Neural progenitor cell (in vitro differentiated cells): ENCODE measurements at regions not wholly inside any gene's neighbourhood (a gene's known extent, or its start where the extent isn't known, plus 50 kb on each side); places are given as distances from the start of the nearest gene placed in this dataset.
"Not testable (repeated sequence)": the region's sequence is repeated elsewhere in the genome, so short reads cannot be mapped to it uniquely, and the experiment has no call there.

Experiments used
- DNase-seq: peaks from one replicate; pipeline ENCODE4 v3.0.0-alpha.2; 2016; ENCODE audit warnings: low spot score
- H2AFZ ChIP-seq: fragments of 200-600 bp; sonication (generic); replicated peaks from 2 replicates; pipeline ENCODE4 v1.6.1; 2016; ENCODE audit warnings: antibody characterized with exemption
- H3F3A ChIP-seq: fragments of 200-600 bp; sonication (generic); 2 replicates; pipeline ENCODE4 v1.6.1; 2016; ENCODE audit warnings: antibody characterized with exemption, low read depth
- H3K27ac ChIP-seq: fragments of 200-600 bp; sonication (generic); 2 replicates; pipeline ENCODE4 v1.5.1; 2016; ENCODE audit warnings: mild to moderate bottlenecking
- H3K27me3 ChIP-seq: fragments of 200-600 bp; sonication (generic); 2 replicates; pipeline ENCODE4 v1.6.1; 2016; ENCODE audit warnings: mild to moderate bottlenecking, moderate library complexity
- H3K36me3 ChIP-seq: fragments of 200-600 bp; sonication (generic); 2 replicates; pipeline ENCODE4 v1.5.1; 2016
- H3K4me1 ChIP-seq: fragments of 200-600 bp; sonication (generic); 2 replicates; pipeline ENCODE4 v1.6.1; 2016; ENCODE audit warnings: mixed run types
- H3K4me2 ChIP-seq: fragments of 200-600 bp; sonication (generic); 2 replicates; pipeline ENCODE4 v1.6.1; 2016
- H3K4me3 ChIP-seq: fragments of 200-600 bp; sonication (generic); 2 replicates; pipeline ENCODE4 v1.5.1; 2016
- H3K79me2 ChIP-seq: fragments of 200-600 bp; sonication (generic); 2 replicates; pipeline ENCODE4 v1.6.1; 2016; ENCODE audit warnings: low read depth
- H3K9ac ChIP-seq: fragments of 200-600 bp; sonication (generic); 2 replicates; pipeline ENCODE4 v1.6.1; 2016
- H3K9me3 ChIP-seq: fragments of 200-600 bp; sonication (generic); 2 replicates; pipeline ENCODE4 v1.5.1; 2016; ENCODE audit warnings: low read depth
- H4K20me1 ChIP-seq: fragments of 200-600 bp; sonication (generic); 2 replicates; pipeline ENCODE4 v1.6.1; 2016; ENCODE audit warnings: low read depth
- H3K27ac Mint-ChIP-seq: 3 replicates; pipeline ENCODE4 v1.8.0; 2021; ENCODE audit warnings: mixed read lengths
- H3K27me3 Mint-ChIP-seq: 2 replicates; pipeline ENCODE4 v1.8.0; 2022; ENCODE audit warnings: low read depth, mild to moderate bottlenecking, inconsistent platforms, moderate library complexity, mixed read lengths; ENCODE audit not compliant: insufficient read depth
- H3K36me3 Mint-ChIP-seq: 3 replicates; pipeline ENCODE4 v1.8.0; 2021; ENCODE audit warnings: mixed read lengths
- H3K4me1 Mint-ChIP-seq: 3 replicates; pipeline ENCODE4 v1.8.0; 2021; ENCODE audit warnings: mixed read lengths
- H3K4me3 Mint-ChIP-seq: 3 replicates; pipeline ENCODE4 v1.8.0; 2021; ENCODE audit warnings: mild to moderate bottlenecking, moderate library complexity, mixed read lengths
- H3K9me3 Mint-ChIP-seq: 3 replicates; pipeline ENCODE4 v1.8.0; 2020; ENCODE audit warnings: mixed read lengths
- EZH2 ChIP-seq: fragments of 200-600 bp; sonication (generic); IDR thresholded peaks from 2 replicates; pipeline ENCODE4 v1.6.1; 2017; ENCODE audit warnings: antibody characterized with exemption, mild to moderate bottlenecking, moderate library complexity
- EZH2phosphoT487 ChIP-seq: fragments of 200-600 bp; sonication (generic); IDR thresholded peaks from 2 replicates; pipeline ENCODE4 v1.6.1; 2017; ENCODE audit warnings: antibody characterized with exemption
- TF ChIP-seq, protein P1 (sequence below): fragments of 200-600 bp; sonication (generic); IDR thresholded peaks from 2 replicates; pipeline ENCODE4 v1.5.1; 2017; ENCODE audit warnings: antibody characterized with exemption, mild to moderate bottlenecking

DNA sequence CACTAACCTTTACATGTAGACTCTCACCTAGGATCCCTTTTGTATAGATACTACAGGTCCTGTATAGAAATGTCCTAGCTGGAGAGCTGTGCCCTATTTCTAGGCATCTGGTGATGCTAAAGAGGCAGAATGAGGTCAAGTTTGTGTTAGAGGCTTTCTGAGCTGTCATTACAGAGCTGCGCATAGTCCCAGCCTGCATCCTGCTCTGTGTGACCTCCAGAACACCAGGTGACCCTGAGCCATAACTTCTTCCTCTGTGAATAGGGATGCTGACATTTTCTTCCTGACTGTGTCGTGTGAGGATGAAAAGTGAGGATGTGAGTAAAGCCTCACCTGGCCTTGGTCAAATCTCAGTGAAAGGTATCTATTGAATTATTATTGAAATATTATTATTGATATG, 66.3 kb downstream of the GLUL start:
- Histone ChIP-seq H2AFZ (no peak overlapping the region), H3K79me2 (no peaks in the 10 kb centered on the region), H3F3A (no peaks in the 10 kb centered on the region), H3K4me1 (no peaks in the 10 kb centered on the region), H4K20me1 (no peaks in the 10 kb centered on the region), H3K36me3 (no peaks in the 10 kb centered on the region), H3K9ac (no peak overlapping the region), H3K9me3 (no peaks in the 10 kb centered on the region), H3K4me3 (no peak overlapping the region), H3K27ac (no peak overlapping the region), H3K4me2 (no peak overlapping the region), H3K27me3 (no peaks in the 10 kb centered on the region)
- TF ChIP-seq, protein P1, sequence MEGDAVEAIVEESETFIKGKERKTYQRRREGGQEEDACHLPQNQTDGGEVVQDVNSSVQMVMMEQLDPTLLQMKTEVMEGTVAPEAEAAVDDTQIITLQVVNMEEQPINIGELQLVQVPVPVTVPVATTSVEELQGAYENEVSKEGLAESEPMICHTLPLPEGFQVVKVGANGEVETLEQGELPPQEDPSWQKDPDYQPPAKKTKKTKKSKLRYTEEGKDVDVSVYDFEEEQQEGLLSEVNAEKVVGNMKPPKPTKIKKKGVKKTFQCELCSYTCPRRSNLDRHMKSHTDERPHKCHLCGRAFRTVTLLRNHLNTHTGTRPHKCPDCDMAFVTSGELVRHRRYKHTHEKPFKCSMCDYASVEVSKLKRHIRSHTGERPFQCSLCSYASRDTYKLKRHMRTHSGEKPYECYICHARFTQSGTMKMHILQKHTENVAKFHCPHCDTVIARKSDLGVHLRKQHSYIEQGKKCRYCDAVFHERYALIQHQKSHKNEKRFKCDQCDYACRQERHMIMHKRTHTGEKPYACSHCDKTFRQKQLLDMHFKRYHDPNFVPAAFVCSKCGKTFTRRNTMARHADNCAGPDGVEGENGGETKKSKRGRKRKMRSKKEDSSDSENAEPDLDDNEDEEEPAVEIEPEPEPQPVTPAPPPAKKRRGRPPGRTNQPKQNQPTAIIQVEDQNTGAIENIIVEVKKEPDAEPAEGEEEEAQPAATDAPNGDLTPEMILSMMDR = no peak
- TF ChIP-seq EZH2phosphoT487 (no peak), EZH2 (no peak)
- no peak for DNase-seq
- no peak overlapping the region for H3K4me3 Mint-ChIP-seq
- H3K9me3 Mint-ChIP-seq = peaks cover 2% of the 10 kb centered on the region
- H3K27ac Mint-ChIP-seq = no peak overlapping the region
- no peaks in the 10 kb centered on the region for H3K4me1 Mint-ChIP-seq
- H3K36me3 Mint-ChIP-seq = no peaks in the 10 kb centered on the region
- H3K27me3 Mint-ChIP-seq = peaks cover 6% of the 10 kb centered on the region

DNA sequence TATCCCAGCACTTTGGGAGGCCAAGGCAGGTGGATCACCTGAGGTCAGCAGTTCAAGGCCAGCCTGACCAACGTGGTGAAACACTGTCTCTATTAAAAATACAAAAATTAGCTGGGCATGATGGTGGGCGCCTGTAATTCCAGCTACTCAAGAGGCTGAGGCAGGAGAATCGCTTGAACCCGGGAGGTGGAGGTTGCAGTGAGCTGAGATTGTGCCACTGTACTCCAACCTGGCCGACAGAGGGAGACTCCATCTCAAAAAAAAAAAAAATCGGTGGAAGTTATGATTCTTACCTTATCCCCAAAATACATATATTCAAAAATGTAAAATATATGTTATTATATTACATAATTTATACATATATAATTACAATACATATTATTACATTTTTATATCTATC, 70.1 kb downstream of the GLUL start:
- H2AFZ ChIP-seq, H4K20me1 ChIP-seq, H3K36me3 ChIP-seq, H3K4me3 Mint-ChIP-seq, H3K27me3 ChIP-seq, H3K27ac ChIP-seq, H3K4me3 ChIP-seq, H3K27ac Mint-ChIP-seq, H3K4me2 ChIP-seq, H3K9ac ChIP-seq, H3K27me3 Mint-ChIP-seq, H3K36me3 Mint-ChIP-seq, H3K9me3 Mint-ChIP-seq, H3K4me1 Mint-ChIP-seq, DNase-seq, H3K79me2 ChIP-seq, H3K9me3 ChIP-seq: not testable (repeated sequence)
- Histone ChIP-seq H3F3A (peaks cover 17% of the 10 kb centered on the region), H3K4me1 (peaks cover 16% of the 10 kb centered on the region)
- TF ChIP-seq, protein P1 = peak; percentile 13

- Histone ChIP-seq H3K36me3 (no peaks in the 10 kb centered on the region), H3K27ac (peak overlapping the region; percentile 58), H3F3A (peaks cover 40% of the 10 kb centered on the region), H3K9ac (no peak overlapping the region), H3K4me3 (no peak overlapping the region), H3K79me2 (no peaks in the 10 kb centered on the region), H2AFZ (no peak overlapping the region), H3K4me1 (peaks cover 27% of the 10 kb centered on the region), H3K27me3 (no peaks in the 10 kb centered on the region), H4K20me1 (no peaks in the 10 kb centered on the region), H3K9me3 (no peaks in the 10 kb centered on the region), H3K4me2 (peak overlapping the region; percentile 32)
- TF ChIP-seq, protein P1 = no peak
- TF ChIP-seq EZH2phosphoT487 (no peak), EZH2 (no peak)
- no peak overlapping the region for H3K4me3 Mint-ChIP-seq
- H3K9me3 Mint-ChIP-seq = no peaks in the 10 kb centered on the region
- H3K4me1 Mint-ChIP-seq = peaks cover 3% of the 10 kb centered on the region
- DNase-seq = no peak
- H3K27ac Mint-ChIP-seq = no peak overlapping the region
- H3K36me3 Mint-ChIP-seq = no peaks in the 10 kb centered on the region
- no peaks in the 10 kb centered on the region for H3K27me3 Mint-ChIP-seq
Measured at GRCh38 chr1:182317611-182318161, 73.9 kb downstream of the GLUL start.

DNA sequence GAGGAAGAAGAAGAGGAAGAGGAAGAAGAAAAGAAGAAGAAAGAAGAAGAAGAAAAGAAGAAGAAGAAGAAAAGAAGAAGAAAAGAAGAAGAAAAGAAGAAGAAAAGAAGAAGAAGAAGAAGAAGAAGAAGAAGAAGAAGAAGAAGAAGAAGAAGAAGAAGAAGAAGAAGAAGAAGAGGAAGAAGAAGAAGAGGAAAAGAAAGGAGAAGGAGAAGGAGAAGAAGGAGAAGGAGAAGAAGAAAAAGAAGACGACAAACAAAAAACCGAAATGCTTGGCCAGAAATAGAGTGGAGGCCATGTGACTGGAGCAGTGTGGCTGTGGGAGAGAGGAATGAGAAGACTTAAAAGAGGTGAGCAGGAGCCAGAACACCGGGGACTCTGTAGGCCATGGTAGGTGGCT, 75.1 kb downstream of the GLUL start:
- H3K36me3 ChIP-seq, H3K27me3 ChIP-seq, H3K4me3 Mint-ChIP-seq, H4K20me1 ChIP-seq, H3K4me1 Mint-ChIP-seq, H3K27ac Mint-ChIP-seq, H3K9ac ChIP-seq, H3K27me3 Mint-ChIP-seq, H3K4me2 ChIP-seq, H3K4me3 ChIP-seq, H3K9me3 Mint-ChIP-seq, DNase-seq, H3K36me3 Mint-ChIP-seq, H3K27ac ChIP-seq, H2AFZ ChIP-seq, H3K9me3 ChIP-seq, H3K79me2 ChIP-seq: not testable (repeated sequence)
- peaks cover 40% of the 10 kb centered on the region for H3F3A ChIP-seq
- H3K4me1 ChIP-seq = peaks cover 27% of the 10 kb centered on the region
